Ishikawa (cell line): ENCODE measurements at regions not wholly inside any gene's neighbourhood (a gene's known extent, or its start where the extent isn't known, plus 50 kb on each side); places are given as distances from the start of the nearest gene placed in this dataset.

Experiments used
- CEBPB ChIP-seq: IDR thresholded peaks from 2 replicates; pipeline ENCODE4 v1.6.1; 2012
- EP300 ChIP-seq: IDR thresholded peaks from 2 replicates; pipeline ENCODE4 v1.6.1; 2012; ENCODE audit warnings: borderline replicate concordance
- TCF12 ChIP-seq: IDR thresholded peaks from 2 replicates; pipeline ENCODE4 v1.6.1; 2012; ENCODE audit warnings: low read depth

GRCh38 chr2:75396314-75396713 is 164.4 kb downstream of the EVA1A start:
- TF ChIP-seq CEBPB (no peak), EP300 (no peak), TCF12 (no peak)
